Transverse colon (tissue), 4 donors: ENCODE measurements at regions not wholly inside any gene's neighbourhood (a gene's known extent, or its start where the extent isn't known, plus 50 kb on each side); places are given as distances from the start of the nearest gene placed in this dataset.

Experiments used
- DNase-seq: peaks from one replicate; pipeline ENCODE4 v3.0.0-alpha.2; 2019
- H3K27ac ChIP-seq, 4 donors: fragments of 200-600 bp; sonication (generic); 2 replicates each; pipeline ENCODE4 v1.5.1; 2016 to 2018; ENCODE audit warnings: inconsistent platforms in 4 of 4
- H3K27me3 ChIP-seq: fragments of 200-600 bp; sonication (generic); 2 replicates; pipeline ENCODE4 v1.5.1; 2017; ENCODE audit warnings: inconsistent platforms
- H3K36me3 ChIP-seq, 4 donors: fragments of 200-600 bp; sonication (generic); 2 replicates each; pipeline ENCODE4 v1.5.1; 2017 to 2019; ENCODE audit warnings: inconsistent platforms in 4 of 4
- H3K4me1 ChIP-seq, 4 donors: fragments of 200-600 bp; sonication (generic); 2 replicates each; pipeline ENCODE4 v1.5.1; 2017 to 2020; ENCODE audit warnings: inconsistent platforms in 4 of 4
- H3K4me3 ChIP-seq, 4 donors: fragments of 200-600 bp; sonication (generic); 1 replicate in 1 of 4; 2 replicates in 3 of 4; pipeline versions ENCODE4 v1.5.1 to v1.6.1; 2017 to 2019; ENCODE audit warnings: inconsistent platforms in 4 of 4
- H3K9me3 ChIP-seq, 2 donors: fragments of 200-600 bp; sonication (generic); 2 replicates each; pipeline ENCODE4 v1.5.1; 2017 to 2019; ENCODE audit warnings: inconsistent platforms in 2 of 2
- CTCF ChIP-seq, 5 experiments: fragments of 200-600 bp in 3 of 5; fragments of 450-650 bp in 2 of 5; sonication (generic) in 3 of 5; IDR thresholded peaks; 1 replicate in 2 of 5; 2 replicates in 3 of 5; pipeline ENCODE4 v1.5.1; 2016 to 2017; ENCODE audit warnings: antibody characterized with exemption in 5 of 5, inconsistent platforms in 3 of 5, mild to moderate bottlenecking in 2 of 5, moderate library complexity in 1 of 5
- EP300 ChIP-seq: sonication (generic); formaldehyde crosslinking; IDR thresholded peaks from one replicate; pipeline ENCODE4 v1.6.1; 2017; ENCODE audit warnings: antibody characterized with exemption, low read depth
- POLR2A ChIP-seq: fragments of 450-650 bp; IDR thresholded peaks from one replicate; pipeline ENCODE4 v1.6.1; 2016; ENCODE audit warnings: antibody characterized with exemption, mild to moderate bottlenecking, moderate library complexity
- POLR2AphosphoS5 ChIP-seq, 3 donors: sonication (generic); formaldehyde crosslinking; IDR thresholded peaks; one replicate each; pipeline ENCODE4 v1.6.1; 2016; ENCODE audit warnings: antibody characterized with exemption in 3 of 3
- WGBS, 2 donors: methylation state at CpG; one replicate each; pipeline ENCODE4 v1.1.5; 2018; ENCODE audit warnings: low coverage in 1 of 2; 5-methylcytosine and 5-hydroxymethylcytosine counted together
- in situ Hi-C, 4 donors: fragments of 200-750 bp; cut with MboI; loops; one replicate each; pipeline versions ENCODE4 v1.15.0 to v1.15.1; 2017; ENCODE audit warnings: low sequenced_read_pairs in 3 of 4, low pct_ligation_motif_present in 1 of 4, low pct_unique_long_range_greater_than_20kb in 1 of 4
- intact Hi-C: fragments of 100-400 bp; cut with DNase I; formaldehyde crosslinking; loops from one replicate; pipeline ENCODE4 v1.15.1; 2023; ENCODE audit warnings: low total_unique reads

GRCh38 chr2:39517102-39517436 lies 80.0 kb upstream of the MAP4K3 start:
- WGBS, 2 donors, result 63 to 67% methylated on average over 2 of the region's 2 CpGs
- Histone ChIP-seq H3K27me3 (no peaks in the 10 kb centered on the region), H3K4me1 (peaks cover 10 to 46% (median 21%) of the 10 kb centered on the region in 4 donors), H3K4me3 (no peak overlapping the region), H3K36me3 (no peaks in the 10 kb centered on the region), H3K9me3 (peaks cover 8% of the 10 kb centered on the region in 2 donors), H3K27ac (peak overlapping the region; percentile 22 to 70 (median 68))
- no peak for DNase-seq
- in situ Hi-C loops, result no loop called here
- intact Hi-C loops, result loop anchor here (10.0 kb wide), 1 partner anchor 132 kb away; no protein-coding TSS in a partner anchor
- TF ChIP-seq EP300 (no peak), POLR2A (no peak), CTCF (IDR thresholded peaks at IDR 0.05) (no peak), POLR2AphosphoS5 (IDR thresholded peaks at IDR 0.05) (no peak)

- Histone ChIP-seq H3K4me3 (no peak overlapping the region), H3K27ac (peak overlapping the region; percentile 22 to 70 (median 68)), H3K36me3 (no peaks in the 10 kb centered on the region), H3K4me1 (peaks cover 7 to 40% (median 19%) of the 10 kb centered on the region in 4 donors), H3K9me3 (peaks cover 8% of the 10 kb centered on the region in 2 donors), H3K27me3 (no peaks in the 10 kb centered on the region)
- intact Hi-C loops, result loop anchor here (10.0 kb wide), 1 partner anchor 133 kb away; no protein-coding TSS in a partner anchor
- in situ Hi-C loops, result no loop called here
- WGBS, 2 donors, result 86 to 88% methylated on average over 2 of the region's 2 CpGs
- DNase-seq, result no peak
- no peak for TF ChIP-seq EP300
- no peak for TF ChIP-seq POLR2AphosphoS5 (IDR thresholded peaks at IDR 0.05)
- TF ChIP-seq CTCF (IDR thresholded peaks at IDR 0.05), result no peak
- no peak for TF ChIP-seq POLR2A
Measured at GRCh38 chr2:39517622-39518021, 80.5 kb upstream of the MAP4K3 start.

- no peak for DNase-seq
- intact Hi-C loops, result loop anchor here (10.0 kb wide), 1 partner anchor 135 kb away; no protein-coding TSS in a partner anchor
- peaks cover 8% of the 10 kb centered on the region in 2 donors for H3K9me3 ChIP-seq
- H3K27me3 ChIP-seq, result no peaks in the 10 kb centered on the region
- H3K4me1 ChIP-seq, result peaks cover 0 to 26% (median 13%) of the 10 kb centered on the region in 4 donors
- in situ Hi-C loops, result no loop called here
- H3K27ac ChIP-seq, result no peak overlapping the region
- H3K36me3 ChIP-seq, result no peaks in the 10 kb centered on the region
- TF ChIP-seq EP300 (no peak), CTCF (IDR thresholded peaks at IDR 0.05) (no peak), POLR2A (no peak), POLR2AphosphoS5 (IDR thresholded peaks at IDR 0.05) (no peak)
- WGBS, 2 donors, result 86 to 88% methylated on average over 1 of the region's 1 CpG
- H3K4me3 ChIP-seq, result no peak overlapping the region
Measured at GRCh38 chr2:39519886-39520285, 82.8 kb upstream of the MAP4K3 start.

GRCh38 chr2:39521876-39522517 lies 84.9 kb upstream of the MAP4K3 start:
- Histone ChIP-seq H3K27ac (peak overlapping the region in 3 of 4 donors; percentile 18 to 56 (median 49)), H3K27me3 (no peaks in the 10 kb centered on the region), H3K4me3 (no peak overlapping the region), H3K36me3 (no peaks in the 10 kb centered on the region), H3K9me3 (peaks cover 8% of the 10 kb centered on the region in 2 donors), H3K4me1 (peaks cover 0 to 7% (median 4%) of the 10 kb centered on the region in 4 donors)
- WGBS, 2 donors, result 42 to 48% methylated on average over 4 of the region's 4 CpGs
- intact Hi-C loops (no loop called here), in situ Hi-C loops (no loop called here)
- DNase-seq, result no peak
- TF ChIP-seq CTCF (IDR thresholded peaks at IDR 0.05) (no peak), EP300 (no peak), POLR2A (no peak), POLR2AphosphoS5 (IDR thresholded peaks at IDR 0.05) (no peak)
